ENCODE measurements at regions not wholly inside any gene's neighbourhood (a gene's known extent, or its start where the extent isn't known, plus 50 kb on each side); places are given as distances from the start of the nearest gene placed in this dataset.

DNA sequence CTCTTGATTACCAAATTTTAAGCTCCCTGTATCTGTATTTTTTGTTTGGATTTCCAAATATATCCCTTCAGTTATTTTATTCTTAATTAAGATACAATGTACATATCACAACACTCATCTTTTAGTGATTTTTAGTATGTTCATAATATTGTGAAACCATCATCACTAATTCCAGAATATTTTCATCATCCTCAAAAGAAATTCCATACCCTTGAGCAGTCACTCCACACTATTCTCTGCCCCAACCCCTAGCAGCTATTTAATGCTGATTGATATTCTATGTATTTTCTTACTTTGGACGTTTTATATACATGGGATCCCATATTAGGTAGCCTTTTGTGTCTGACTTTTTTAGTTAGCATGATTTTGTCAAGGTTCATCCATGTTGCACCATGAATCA lies 127.4 kb upstream of the SLC8A1 start:
- WGBS, 2 donors: 51 to 59% methylated on average over 1 of the region's 1 CpG
- H3K4me3 ChIP-seq (ENCODE audit: low read depth, poor library complexity, severe bottlenecking): no peak overlapping the region
- intact Hi-C loops (cut with DNase I; ENCODE audit: low total_unique reads): no loop called here
- no peak for DNase-seq (ENCODE audit: low spot score in 2 of 2)
- TF ChIP-seq, protein P1, sequence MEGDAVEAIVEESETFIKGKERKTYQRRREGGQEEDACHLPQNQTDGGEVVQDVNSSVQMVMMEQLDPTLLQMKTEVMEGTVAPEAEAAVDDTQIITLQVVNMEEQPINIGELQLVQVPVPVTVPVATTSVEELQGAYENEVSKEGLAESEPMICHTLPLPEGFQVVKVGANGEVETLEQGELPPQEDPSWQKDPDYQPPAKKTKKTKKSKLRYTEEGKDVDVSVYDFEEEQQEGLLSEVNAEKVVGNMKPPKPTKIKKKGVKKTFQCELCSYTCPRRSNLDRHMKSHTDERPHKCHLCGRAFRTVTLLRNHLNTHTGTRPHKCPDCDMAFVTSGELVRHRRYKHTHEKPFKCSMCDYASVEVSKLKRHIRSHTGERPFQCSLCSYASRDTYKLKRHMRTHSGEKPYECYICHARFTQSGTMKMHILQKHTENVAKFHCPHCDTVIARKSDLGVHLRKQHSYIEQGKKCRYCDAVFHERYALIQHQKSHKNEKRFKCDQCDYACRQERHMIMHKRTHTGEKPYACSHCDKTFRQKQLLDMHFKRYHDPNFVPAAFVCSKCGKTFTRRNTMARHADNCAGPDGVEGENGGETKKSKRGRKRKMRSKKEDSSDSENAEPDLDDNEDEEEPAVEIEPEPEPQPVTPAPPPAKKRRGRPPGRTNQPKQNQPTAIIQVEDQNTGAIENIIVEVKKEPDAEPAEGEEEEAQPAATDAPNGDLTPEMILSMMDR (IDR thresholded peaks at IDR 0.05): no peak
- TF ChIP-seq POLR2A (IDR thresholded peaks at IDR 0.05): no peak

DNA sequence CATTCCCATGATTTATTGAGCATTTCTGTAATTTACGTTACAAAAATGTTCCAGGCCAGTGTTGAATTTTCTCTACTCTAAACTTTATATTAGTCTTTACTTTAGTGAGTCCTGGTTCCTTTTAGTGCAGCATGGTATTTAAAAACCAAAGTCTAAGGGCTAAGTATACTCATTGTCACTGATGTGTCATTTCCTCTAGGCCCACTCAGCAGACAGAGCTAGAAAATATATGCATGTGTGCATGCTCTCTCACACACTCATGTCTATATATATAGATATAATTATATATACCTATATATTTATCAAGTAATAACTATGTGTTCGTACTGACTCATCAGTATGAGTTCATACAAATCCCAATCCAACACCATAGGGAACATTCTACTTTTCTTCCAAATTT lies 132.5 kb upstream of the SLC8A1 start:
- DNase-seq (ENCODE audit: low spot score in 2 of 2): no peak
- 84 to 87% methylated on average over 2 of the region's 2 CpGs for WGBS, 2 donors
- intact Hi-C loops (cut with DNase I; ENCODE audit: low total_unique reads): no loop called here
- TF ChIP-seq POLR2A (IDR thresholded peaks at IDR 0.05): no peak
- TF ChIP-seq, protein P1 (IDR thresholded peaks at IDR 0.05): no peak
- no peak overlapping the region for H3K4me3 ChIP-seq (ENCODE audit: low read depth, poor library complexity, severe bottlenecking)

DNA sequence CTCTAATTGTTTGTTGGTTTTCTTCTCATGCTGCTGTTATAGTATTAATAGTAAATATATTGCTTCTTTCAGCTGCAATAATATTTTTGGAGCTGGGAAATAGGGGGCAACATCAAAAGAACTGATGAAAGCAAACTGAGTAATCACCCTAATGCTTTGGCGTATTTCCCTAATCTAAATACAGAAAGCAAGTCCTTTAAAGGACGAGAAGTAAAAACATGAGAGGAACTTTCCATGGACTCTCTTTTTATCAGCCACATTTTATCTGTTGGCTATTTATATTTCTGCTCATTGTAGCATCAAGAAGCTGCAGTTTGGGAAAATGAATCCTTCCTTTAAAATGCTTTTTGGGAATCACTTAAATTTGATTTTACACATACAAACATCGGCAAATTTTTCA lies 139.9 kb upstream of the SLC8A1 start:
- 67 to 71% methylated on average over 3 of the region's 3 CpGs for WGBS, 2 donors
- H3K4me3 ChIP-seq (ENCODE audit: low read depth, poor library complexity, severe bottlenecking): no peak overlapping the region
- TF ChIP-seq, protein P1 (IDR thresholded peaks at IDR 0.05): no peak
- no peak for TF ChIP-seq POLR2A (IDR thresholded peaks at IDR 0.05)
- no peak for DNase-seq (ENCODE audit: low spot score in 2 of 2)
- intact Hi-C loops (cut with DNase I; ENCODE audit: low total_unique reads): no loop called here

DNA sequence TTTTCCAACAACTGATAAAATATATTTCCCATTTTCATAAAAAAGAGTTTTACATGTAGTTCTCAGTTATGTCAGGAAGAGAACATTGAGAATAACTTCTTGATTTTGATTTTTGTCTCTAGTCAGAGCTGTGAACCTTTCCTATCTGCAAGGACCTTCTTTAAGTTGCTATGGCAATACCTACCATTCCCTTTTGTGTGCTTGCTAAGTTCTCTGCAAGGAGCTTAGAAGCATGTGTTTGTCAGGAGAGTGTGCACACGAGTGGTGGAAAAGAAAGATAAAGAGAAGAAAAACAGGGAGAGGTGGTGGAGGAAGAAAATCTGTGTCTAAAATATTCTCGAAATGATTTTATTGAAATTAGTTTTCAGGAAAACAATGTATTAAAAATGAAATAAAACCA lies 140.3 kb upstream of the SLC8A1 start:
- no peak overlapping the region for H3K4me3 ChIP-seq (ENCODE audit: low read depth, poor library complexity, severe bottlenecking)
- intact Hi-C loops (cut with DNase I; ENCODE audit: low total_unique reads): no loop called here
- TF ChIP-seq, protein P1 (IDR thresholded peaks at IDR 0.05): no peak
- TF ChIP-seq POLR2A (IDR thresholded peaks at IDR 0.05): no peak
- 68 to 82% methylated on average over 2 of the region's 2 CpGs for WGBS, 2 donors
- DNase-seq (ENCODE audit: low spot score in 2 of 2): no peak

DNA sequence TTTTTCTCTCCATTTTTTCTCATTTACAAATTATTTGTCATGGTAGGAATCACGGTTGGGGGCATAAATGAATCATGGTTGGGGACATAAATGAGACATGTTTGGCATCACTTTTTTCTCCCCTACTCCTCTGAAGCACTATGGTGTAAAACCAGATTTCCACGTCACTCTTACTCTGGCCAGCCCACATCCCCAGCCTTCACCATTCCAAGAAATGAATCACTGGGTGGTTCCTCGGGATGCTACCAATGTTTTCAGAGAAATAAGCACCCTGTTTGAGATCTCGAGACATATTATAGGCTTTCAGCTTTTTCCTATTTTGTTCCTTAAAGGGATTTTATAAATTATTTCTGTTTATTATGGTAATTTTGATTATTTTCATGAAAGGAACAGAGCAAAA lies 155.0 kb upstream of the SLC8A1 start:
- 66 to 70% methylated on average over 4 of the region's 4 CpGs for WGBS, 2 donors
- H3K4me3 ChIP-seq (ENCODE audit: low read depth, poor library complexity, severe bottlenecking): no peak overlapping the region
- intact Hi-C loops (cut with DNase I; ENCODE audit: low total_unique reads): no loop called here
- TF ChIP-seq POLR2A (IDR thresholded peaks at IDR 0.05): no peak
- TF ChIP-seq, protein P1 (IDR thresholded peaks at IDR 0.05): no peak
- no peak for DNase-seq (ENCODE audit: low spot score in 2 of 2)

DNA sequence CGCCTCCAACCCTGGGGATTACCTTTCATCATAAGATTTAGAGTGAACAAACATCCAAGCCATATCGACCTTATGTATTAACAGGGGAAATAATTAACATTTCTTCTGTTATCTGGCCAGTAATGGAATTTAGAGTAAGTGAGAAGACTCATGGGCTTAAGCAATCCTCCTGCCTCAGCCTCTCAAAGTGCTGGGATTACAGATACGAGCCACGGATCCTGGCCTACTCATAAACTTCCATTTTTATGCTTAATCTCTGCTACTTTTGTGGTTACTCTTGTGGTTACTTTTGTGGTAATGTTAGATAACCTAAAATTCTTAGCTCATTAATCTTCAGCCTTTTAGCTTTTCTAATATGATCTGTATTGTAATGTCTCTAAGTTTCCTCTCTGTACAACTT lies 159.3 kb upstream of the SLC8A1 start:
- intact Hi-C loops (cut with DNase I; ENCODE audit: low total_unique reads): no loop called here
- no peak for TF ChIP-seq POLR2A (IDR thresholded peaks at IDR 0.05)
- TF ChIP-seq, protein P1 (IDR thresholded peaks at IDR 0.05): no peak
- 78 to 88% methylated on average over 4 of the region's 4 CpGs for WGBS, 2 donors

More for the DNA sequence above, 159.3 kb upstream of the SLC8A1 start:
- DNase-seq (ENCODE audit: low spot score in 2 of 2): no peak
- H3K4me3 ChIP-seq (ENCODE audit: low read depth, poor library complexity, severe bottlenecking): no peak overlapping the region
